Parathyroid adenoma (tissue), 2 donors: ENCODE measurements at regions not wholly inside any gene's neighbourhood (a gene's known extent, or its start where the extent isn't known, plus 50 kb on each side); places are given as distances from the start of the nearest gene placed in this dataset.

ENCODE experiments used
- H2AFZ ChIP-seq: fragments of 300-600 bp; sonication (generic); one replicate; pipeline ENCODE4 v1.7.0; 2017; ENCODE audit warnings: antibody characterized with exemption, mild to moderate bottlenecking
- H3K27ac ChIP-seq: fragments of 300-600 bp; sonication (generic); one replicate; pipeline ENCODE4 v1.7.0; 2017
- H3K27me3 ChIP-seq: fragments of 300-600 bp; sonication (generic); one replicate; pipeline ENCODE4 v1.7.0; 2017; ENCODE audit warnings: low read length; ENCODE audit not compliant: control insufficient read depth, insufficient read depth
- H3K36me3 ChIP-seq: fragments of 300-600 bp; sonication (generic); one replicate; pipeline ENCODE4 v1.7.0; 2017; ENCODE audit warnings: low read length; ENCODE audit not compliant: control insufficient read depth, insufficient read depth
- H3K4me1 ChIP-seq: fragments of 300-600 bp; sonication (generic); one replicate; pipeline ENCODE4 v1.7.0; 2017; ENCODE audit warnings: control low read depth
- H3K4me2 ChIP-seq: fragments of 300-600 bp; sonication (generic); one replicate; pipeline ENCODE4 v1.7.0; 2017; ENCODE audit warnings: low read length
- H3K4me3 ChIP-seq: fragments of 300-600 bp; sonication (generic); one replicate; pipeline ENCODE4 v1.7.0; 2017; ENCODE audit warnings: low read depth, low read length
- H3K79me2 ChIP-seq: fragments of 300-600 bp; sonication (generic); one replicate; pipeline ENCODE4 v1.7.0; 2017; ENCODE audit warnings: control low read depth
- H3K9ac ChIP-seq: fragments of 300-600 bp; sonication (generic); one replicate; pipeline ENCODE4 v1.7.0; 2017; ENCODE audit warnings: mild to moderate bottlenecking
- H3K9me3 ChIP-seq: fragments of 300-600 bp; sonication (generic); one replicate; pipeline ENCODE4 v1.7.0; 2017; ENCODE audit warnings: low read length; ENCODE audit not compliant: control insufficient read depth
- TF ChIP-seq, protein P1 (sequence below): fragments of 300-600 bp; sonication (generic); IDR thresholded peaks from one replicate; pipeline ENCODE4 v1.7.0; 2017; ENCODE audit warnings: antibody characterized with exemption, mild to moderate bottlenecking
- donor health status: primary hyperparathyroidism.

DNA sequence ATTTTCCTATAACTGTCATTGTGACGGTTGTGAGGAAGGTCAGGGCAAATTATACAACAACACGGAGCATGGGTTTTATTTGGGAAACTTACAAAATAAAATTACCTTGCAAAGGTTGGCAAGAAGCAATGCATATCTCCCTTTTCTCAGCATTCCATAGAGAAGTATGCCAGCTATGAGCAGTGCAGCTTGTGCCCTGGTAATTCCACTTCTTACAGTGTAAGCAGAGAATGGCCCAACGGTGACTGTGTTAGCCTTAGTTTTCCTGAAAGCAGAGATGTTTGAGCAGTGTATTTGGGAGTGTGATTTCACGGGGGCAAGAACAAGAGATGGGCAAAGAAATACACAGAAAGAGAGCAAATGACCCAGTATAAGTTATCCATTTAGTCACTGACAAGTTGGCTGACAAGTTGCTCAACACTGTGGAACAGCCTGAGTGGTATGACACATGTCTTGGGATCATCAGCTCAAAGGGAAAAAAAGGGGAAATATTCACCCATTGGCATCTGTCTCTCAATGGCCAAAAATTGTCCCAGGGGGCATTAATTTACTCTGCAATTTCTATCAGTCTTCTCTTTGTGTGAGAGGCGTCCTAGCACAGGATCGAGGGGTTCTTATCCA is 210.9 kb upstream of the NRIP1 start:
- TF ChIP-seq, protein P1, sequence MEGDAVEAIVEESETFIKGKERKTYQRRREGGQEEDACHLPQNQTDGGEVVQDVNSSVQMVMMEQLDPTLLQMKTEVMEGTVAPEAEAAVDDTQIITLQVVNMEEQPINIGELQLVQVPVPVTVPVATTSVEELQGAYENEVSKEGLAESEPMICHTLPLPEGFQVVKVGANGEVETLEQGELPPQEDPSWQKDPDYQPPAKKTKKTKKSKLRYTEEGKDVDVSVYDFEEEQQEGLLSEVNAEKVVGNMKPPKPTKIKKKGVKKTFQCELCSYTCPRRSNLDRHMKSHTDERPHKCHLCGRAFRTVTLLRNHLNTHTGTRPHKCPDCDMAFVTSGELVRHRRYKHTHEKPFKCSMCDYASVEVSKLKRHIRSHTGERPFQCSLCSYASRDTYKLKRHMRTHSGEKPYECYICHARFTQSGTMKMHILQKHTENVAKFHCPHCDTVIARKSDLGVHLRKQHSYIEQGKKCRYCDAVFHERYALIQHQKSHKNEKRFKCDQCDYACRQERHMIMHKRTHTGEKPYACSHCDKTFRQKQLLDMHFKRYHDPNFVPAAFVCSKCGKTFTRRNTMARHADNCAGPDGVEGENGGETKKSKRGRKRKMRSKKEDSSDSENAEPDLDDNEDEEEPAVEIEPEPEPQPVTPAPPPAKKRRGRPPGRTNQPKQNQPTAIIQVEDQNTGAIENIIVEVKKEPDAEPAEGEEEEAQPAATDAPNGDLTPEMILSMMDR, result no peak
- H3K27ac ChIP-seq, result no peak overlapping the region
- no peaks in the 10 kb centered on the region for H3K27me3 ChIP-seq
- no peaks in the 10 kb centered on the region for H3K36me3 ChIP-seq
- H3K79me2 ChIP-seq, result no peaks in the 10 kb centered on the region
- no peaks in the 10 kb centered on the region for H3K4me1 ChIP-seq
- no peak overlapping the region for H3K4me2 ChIP-seq
- H3K9ac ChIP-seq, result no peak overlapping the region
- no peak overlapping the region for H2AFZ ChIP-seq
- no peak overlapping the region for H3K4me3 ChIP-seq
- H3K9me3 ChIP-seq, result no peaks in the 10 kb centered on the region

DNA sequence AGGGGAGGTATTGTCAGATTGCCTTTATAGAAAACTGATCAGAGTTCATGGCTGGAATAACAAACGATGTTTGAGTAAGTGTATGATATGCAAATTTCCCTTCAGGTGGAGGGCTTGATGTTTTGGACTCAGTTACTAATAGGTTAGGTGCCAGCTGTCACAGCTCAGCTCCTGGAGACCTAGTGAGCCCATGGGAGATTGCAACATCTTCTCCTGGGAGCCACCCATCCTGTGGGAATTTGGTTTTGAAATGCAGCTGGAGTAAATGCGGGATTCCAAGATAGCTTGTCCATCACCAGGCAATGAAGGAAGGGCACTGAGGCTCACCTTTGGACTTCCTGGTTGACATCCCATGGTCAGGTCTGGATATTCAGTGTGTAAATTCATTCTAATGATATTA is 211.4 kb upstream of the NRIP1 start:
- Histone ChIP-seq H3K27ac (no peak overlapping the region), H2AFZ (no peak overlapping the region), H3K4me3 (no peak overlapping the region), H3K9me3 (no peaks in the 10 kb centered on the region), H3K4me2 (no peak overlapping the region), H3K79me2 (no peaks in the 10 kb centered on the region), H3K4me1 (no peaks in the 10 kb centered on the region), H3K36me3 (no peaks in the 10 kb centered on the region), H3K9ac (no peak overlapping the region), H3K27me3 (no peaks in the 10 kb centered on the region)
- TF ChIP-seq, protein P1, result no peak

DNA sequence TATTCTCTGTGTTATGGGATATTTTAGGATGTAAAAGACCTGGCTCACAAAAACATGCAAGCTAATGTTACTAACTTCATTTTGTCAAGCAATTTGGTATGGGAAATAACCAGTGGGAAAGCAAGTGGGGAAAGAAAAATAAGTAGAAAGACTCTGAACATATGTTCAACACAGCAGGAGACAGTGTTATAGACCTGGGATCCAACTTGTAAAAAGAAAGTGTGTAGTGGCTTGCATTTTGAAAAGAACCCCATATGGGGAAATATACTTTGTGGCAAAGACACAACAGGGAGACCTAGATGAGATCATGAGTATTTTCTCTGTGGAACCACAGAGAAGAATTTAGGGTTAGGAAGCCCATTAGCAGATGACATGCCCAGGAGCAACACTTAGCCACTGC is 212.7 kb upstream of the NRIP1 start:
- Histone ChIP-seq H3K79me2 (no peaks in the 10 kb centered on the region), H2AFZ (no peak overlapping the region), H3K27me3 (no peaks in the 10 kb centered on the region), H3K27ac (no peak overlapping the region), H3K36me3 (no peaks in the 10 kb centered on the region), H3K9ac (no peak overlapping the region), H3K4me2 (no peak overlapping the region), H3K4me1 (no peaks in the 10 kb centered on the region), H3K4me3 (no peak overlapping the region), H3K9me3 (no peaks in the 10 kb centered on the region)
- TF ChIP-seq, protein P1, result no peak

DNA sequence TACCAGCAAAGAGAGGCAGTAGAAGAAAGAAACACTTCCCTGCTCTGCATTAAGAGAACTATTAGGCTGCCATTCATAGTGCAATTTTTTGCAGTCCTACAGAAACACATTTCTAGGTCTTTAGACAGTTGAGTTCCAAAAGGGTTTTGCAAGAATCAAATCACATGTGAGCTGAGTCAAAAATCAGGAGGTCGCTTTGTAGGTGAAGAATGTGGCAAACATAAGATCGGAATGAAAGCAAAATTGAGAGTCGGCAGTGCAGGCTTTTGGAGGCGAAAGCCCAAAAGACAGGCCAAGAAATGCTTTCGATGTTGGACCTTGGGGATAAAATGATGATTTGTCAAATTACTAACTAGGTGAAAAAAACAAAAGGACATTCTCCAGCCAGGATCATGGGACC is 213.5 kb upstream of the NRIP1 start:
- no peaks in the 10 kb centered on the region for H3K27me3 ChIP-seq
- H3K9ac ChIP-seq, result no peak overlapping the region
- no peaks in the 10 kb centered on the region for H3K36me3 ChIP-seq
- no peak overlapping the region for H3K27ac ChIP-seq
- H2AFZ ChIP-seq, result no peak overlapping the region
- H3K79me2 ChIP-seq, result no peaks in the 10 kb centered on the region
- no peak overlapping the region for H3K4me3 ChIP-seq
- no peaks in the 10 kb centered on the region for H3K9me3 ChIP-seq
- H3K4me1 ChIP-seq, result no peaks in the 10 kb centered on the region
- H3K4me2 ChIP-seq, result no peak overlapping the region
- TF ChIP-seq, protein P1, result no peak

DNA sequence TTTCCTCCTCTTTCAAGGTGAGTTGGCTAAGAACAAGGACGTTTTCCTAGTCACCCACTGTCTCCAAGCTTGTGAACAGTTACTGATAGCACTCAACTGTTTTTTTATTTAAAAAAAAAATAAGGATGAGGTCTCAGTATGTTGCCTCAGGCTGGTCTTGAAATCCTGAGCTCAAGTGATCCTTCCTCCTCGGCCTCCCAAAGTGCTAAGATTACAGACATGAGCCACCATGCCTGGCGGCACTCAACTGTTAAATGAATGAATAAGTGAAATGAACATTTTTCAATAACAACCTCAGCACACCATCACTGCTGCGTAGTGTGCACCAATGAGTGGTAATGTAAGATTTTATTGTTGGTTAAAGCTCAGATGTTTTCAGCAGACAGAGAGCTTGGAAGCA is 214.1 kb upstream of the NRIP1 start:
- TF ChIP-seq, protein P1, result no peak
- no peaks in the 10 kb centered on the region for H3K79me2 ChIP-seq
- H3K27ac ChIP-seq, result no peak overlapping the region
- no peaks in the 10 kb centered on the region for H3K9me3 ChIP-seq
- H3K9ac ChIP-seq, result no peak overlapping the region
- no peak overlapping the region for H2AFZ ChIP-seq
- H3K27me3 ChIP-seq, result no peaks in the 10 kb centered on the region
- no peaks in the 10 kb centered on the region for H3K36me3 ChIP-seq
- H3K4me3 ChIP-seq, result no peak overlapping the region
- H3K4me2 ChIP-seq, result no peak overlapping the region
- H3K4me1 ChIP-seq, result no peaks in the 10 kb centered on the region
